ENCODE measurements at regions not wholly inside any gene's neighbourhood (a gene's known extent, or its start where the extent isn't known, plus 50 kb on each side); places are given as distances from the start of the nearest gene placed in this dataset.

DNA sequence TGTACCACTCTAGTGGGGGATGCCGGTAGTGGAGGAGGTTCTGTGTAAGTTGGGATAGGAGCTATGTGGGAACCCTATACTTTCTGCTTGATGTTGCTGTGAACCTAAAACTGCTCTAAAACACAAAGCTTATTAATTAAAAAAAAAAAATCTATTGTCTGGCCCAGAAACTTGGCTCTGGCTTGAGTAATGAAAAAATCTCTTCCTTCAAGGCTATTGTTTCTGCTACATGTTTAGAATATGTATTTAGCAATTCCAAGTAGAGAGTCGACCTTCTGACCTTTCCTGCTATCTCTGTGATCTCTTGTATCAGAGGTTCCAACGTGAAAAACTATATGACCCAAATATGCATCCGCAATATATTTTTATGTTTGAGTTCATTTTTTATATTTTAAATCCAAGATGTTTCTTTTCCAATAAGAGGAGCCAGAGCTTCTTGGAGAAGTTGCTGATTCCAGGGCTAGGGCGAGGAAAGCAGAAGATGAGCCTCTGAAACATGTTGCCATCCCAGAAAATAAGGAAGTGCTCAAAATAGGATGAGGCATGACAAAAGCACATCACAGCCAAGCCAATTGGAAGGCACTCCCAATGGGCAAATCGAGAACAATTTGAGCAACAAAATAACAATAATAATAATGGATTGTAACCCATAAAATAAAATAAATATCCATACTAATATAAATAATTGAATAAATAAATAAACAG, 184.6 kb upstream of the TMEM260 start:
- no peaks in the 10 kb centered on the region for H3K9me3 Mint-ChIP-seq
- no peak overlapping the region for H3K4me3 Mint-ChIP-seq
- no peaks in the 10 kb centered on the region for H3K36me3 Mint-ChIP-seq (ENCODE audit: low read depth)
- no peaks in the 10 kb centered on the region for H3K4me1 Mint-ChIP-seq
- DNase-seq, result no peak
- H3K27me3 Mint-ChIP-seq, result no peaks in the 10 kb centered on the region
- ChIA-PET CTCF (no interaction called here), POLR2A (no interaction called here)
- H3K27ac Mint-ChIP-seq, result no peak overlapping the region

DNA sequence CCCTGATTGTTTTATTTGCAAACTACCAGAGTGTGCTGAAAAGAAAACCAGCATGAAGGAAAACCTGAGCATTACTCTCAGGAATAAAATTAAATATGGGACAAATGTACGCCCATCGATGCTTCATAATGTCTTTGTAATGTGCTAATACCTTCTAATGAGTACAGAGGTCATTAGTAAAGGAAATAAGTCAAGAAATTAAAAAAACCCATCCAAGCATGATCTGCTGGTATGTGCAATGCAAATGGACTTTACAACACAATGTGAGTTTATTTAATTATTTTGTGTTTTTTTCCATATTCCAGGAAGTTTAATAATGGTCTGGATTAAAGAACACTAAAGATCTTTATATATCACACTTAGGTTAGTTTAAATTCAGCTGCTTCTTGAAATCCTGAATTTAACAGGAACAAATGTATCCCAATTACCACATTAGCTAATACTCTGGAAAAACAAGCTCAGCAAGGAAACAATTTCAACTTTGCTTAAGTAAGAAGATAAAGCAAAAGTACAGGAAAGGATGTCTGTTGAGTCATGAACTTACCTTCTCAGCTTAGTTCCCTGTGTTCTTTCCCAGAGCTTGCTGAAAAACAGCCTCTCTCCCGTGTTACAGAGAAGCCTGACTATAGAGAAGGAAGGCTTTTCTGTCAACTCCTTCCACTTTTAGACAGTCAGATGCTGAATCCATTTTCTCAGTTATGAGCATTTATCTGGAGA, 179.3 kb upstream of the TMEM260 start:
- no peak for DNase-seq
- Mint-ChIP-seq H3K4me3 (no peak overlapping the region), H3K27me3 (no peaks in the 10 kb centered on the region), H3K27ac (no peak overlapping the region), H3K36me3 (ENCODE audit: low read depth) (no peaks in the 10 kb centered on the region), H3K9me3 (peaks cover 5% of the 10 kb centered on the region), H3K4me1 (no peaks in the 10 kb centered on the region)
- CTCF ChIA-PET, result no interaction called here
- POLR2A ChIA-PET, result no interaction called here

DNA sequence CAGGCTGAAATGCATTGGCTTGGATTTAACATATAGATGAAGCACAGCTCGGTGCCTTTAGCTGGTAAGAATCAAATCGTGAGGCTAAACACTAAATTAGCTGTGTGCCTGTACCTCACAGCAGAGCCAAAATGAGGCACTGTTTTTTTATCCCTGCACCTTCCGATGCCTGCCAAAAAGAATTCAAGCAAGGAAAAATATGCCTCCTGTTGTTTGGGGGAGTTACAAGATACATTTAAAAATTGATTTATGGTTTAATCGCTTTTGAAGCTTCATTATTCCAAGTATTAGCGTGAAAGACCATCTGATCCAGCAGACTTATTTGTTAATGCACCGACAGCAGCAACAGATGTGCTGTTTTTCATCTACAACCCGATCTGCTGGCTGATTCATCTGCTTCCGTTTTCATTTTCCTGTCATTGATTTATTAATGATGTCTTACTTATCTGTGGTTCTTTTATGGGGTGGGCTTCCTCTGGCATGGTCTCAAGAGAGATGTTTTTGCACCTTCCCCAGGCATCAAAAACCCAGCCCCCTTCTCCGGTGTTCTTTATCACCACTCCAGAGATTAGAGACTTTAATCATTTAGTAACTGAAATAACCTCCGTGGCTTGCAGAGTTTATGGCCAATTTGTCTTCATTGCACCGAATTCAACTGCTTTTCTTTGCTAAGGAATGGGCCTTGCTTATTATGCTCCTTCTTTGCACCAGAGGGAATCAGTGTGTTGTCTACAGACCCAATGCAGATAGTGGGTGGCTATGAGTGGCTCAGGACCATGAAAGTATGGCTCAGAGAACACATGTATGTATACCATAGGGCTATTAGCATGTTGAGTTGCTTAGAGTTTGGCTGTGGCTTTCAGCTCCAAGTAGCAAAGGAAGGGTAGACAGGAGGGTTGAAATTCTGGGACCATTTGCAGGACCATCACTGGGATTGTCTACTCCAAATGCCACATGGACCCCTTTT, 166.8 kb upstream of the TMEM260 start:
- DNase-seq, result no peak
- Mint-ChIP-seq H3K27me3 (peaks cover 15% of the 10 kb centered on the region), H3K4me1 (peaks cover 10% of the 10 kb centered on the region), H3K9me3 (peaks cover 5% of the 10 kb centered on the region), H3K27ac (no peak overlapping the region), H3K36me3 (ENCODE audit: low read depth) (no peaks in the 10 kb centered on the region), H3K4me3 (no peak overlapping the region)
- ChIA-PET CTCF (no interaction called here), POLR2A (no interaction called here)

DNA sequence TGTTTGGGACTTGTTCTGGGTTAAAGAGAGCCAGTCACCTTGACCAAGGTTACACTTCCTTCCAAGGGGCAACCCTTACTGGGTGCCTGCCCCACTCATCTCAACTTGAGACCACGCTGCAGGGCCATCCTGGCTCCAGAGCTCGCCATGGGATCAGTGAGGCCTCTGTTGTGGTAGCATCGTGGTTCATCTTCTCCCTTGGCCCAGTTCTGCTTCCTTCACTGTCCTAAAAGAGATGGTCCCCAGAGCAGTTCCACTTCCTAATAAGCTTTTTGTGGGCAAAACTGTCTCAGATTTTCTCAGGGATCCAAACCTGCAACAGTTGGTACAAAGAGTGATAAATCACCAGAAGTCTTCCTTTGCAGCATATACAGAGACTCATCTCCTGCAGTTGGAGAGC, 165.9 kb upstream of the TMEM260 start:
- no peak for DNase-seq
- H3K4me3 Mint-ChIP-seq, result no peak overlapping the region
- POLR2A ChIA-PET, result no interaction called here
- CTCF ChIA-PET, result no interaction called here
- H3K27me3 Mint-ChIP-seq, result peaks cover 15% of the 10 kb centered on the region
- H3K9me3 Mint-ChIP-seq, result peaks cover 5% of the 10 kb centered on the region
- peaks cover 10% of the 10 kb centered on the region for H3K4me1 Mint-ChIP-seq
- H3K36me3 Mint-ChIP-seq (ENCODE audit: low read depth), result no peaks in the 10 kb centered on the region
- H3K27ac Mint-ChIP-seq, result no peak overlapping the region

DNA sequence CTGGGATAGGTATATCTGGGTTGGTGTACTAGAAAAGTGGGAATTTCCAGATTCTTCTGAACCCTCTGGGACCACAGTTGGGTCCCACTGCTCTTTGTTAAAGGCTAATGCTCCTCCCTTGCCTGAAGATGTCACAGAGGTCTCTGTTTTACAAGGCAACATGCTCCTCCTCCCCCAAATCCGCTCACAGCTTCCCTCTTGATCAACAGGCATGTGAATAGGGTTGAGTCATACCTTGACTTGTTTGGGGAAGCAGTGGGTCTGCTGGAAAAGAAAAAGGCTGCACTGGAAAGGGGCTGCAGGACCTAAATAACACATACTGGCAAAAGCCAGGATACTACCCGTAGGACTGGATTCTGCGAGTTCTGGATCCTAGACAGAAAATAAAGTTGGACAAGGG, 165.4 kb upstream of the TMEM260 start:
- Mint-ChIP-seq H3K9me3 (peaks cover 5% of the 10 kb centered on the region), H3K27me3 (peaks cover 12% of the 10 kb centered on the region), H3K4me1 (peaks cover 10% of the 10 kb centered on the region), H3K27ac (no peak overlapping the region), H3K4me3 (no peak overlapping the region), H3K36me3 (ENCODE audit: low read depth) (no peaks in the 10 kb centered on the region)
- CTCF ChIA-PET, result no interaction called here
- no peak for DNase-seq
- POLR2A ChIA-PET, result no interaction called here

DNA sequence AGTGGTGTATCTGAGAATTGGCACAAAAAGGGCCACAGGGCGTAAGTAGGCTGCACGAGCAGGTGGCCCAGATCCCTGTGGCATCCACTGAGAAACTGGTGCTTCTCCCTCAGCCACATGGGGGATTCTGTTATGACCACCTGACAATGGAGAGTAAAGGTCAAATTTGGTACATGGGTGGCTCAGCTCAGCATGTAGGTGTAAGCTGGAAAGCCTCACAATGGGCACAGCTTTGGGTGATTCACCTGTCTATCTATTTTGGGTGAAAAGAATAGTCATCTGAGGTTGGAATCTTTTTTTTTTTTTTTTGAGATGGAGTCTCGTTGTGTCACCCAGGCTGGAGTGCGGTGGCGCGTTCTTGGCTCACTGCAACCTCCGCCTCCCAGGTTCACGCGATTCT, 163.4 kb upstream of the TMEM260 start:
- peaks cover 10% of the 10 kb centered on the region for H3K4me1 Mint-ChIP-seq
- H3K27me3 Mint-ChIP-seq, result peaks cover 4% of the 10 kb centered on the region
- no peaks in the 10 kb centered on the region for H3K36me3 Mint-ChIP-seq (ENCODE audit: low read depth)
- DNase-seq, result no peak
- POLR2A ChIA-PET, result no interaction called here
- no peak overlapping the region for H3K4me3 Mint-ChIP-seq
- H3K27ac Mint-ChIP-seq, result no peak overlapping the region
- no peaks in the 10 kb centered on the region for H3K9me3 Mint-ChIP-seq
- CTCF ChIA-PET, result interaction anchor here (0.6 kb wide), 1 partner anchor 1058 kb away, joined by 3 read pairs; no protein-coding TSS in a partner anchor

DNA sequence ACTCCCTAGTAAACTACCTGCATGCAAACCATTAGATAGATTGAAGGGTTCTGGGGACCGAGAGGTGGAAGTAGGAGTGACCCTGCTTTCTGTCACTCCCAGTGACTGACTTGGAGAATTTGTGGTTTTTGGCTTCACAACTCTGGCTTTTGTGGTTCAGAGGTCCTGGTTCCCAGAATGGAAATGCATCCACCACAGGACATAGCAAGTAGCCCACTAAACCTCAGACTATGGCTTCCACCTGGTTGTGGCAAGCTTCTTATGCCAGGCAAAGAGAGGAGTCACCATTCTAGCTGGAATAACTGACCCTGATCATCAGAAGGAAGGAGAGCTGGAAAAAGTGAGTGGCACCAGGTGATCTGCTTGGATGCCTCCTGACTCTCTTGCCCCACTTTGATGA, 162.4 kb upstream of the TMEM260 start:
- no peak for DNase-seq
- Mint-ChIP-seq H3K36me3 (ENCODE audit: low read depth) (no peaks in the 10 kb centered on the region), H3K27me3 (no peaks in the 10 kb centered on the region), H3K27ac (no peak overlapping the region), H3K4me1 (peaks cover 9% of the 10 kb centered on the region), H3K4me3 (no peak overlapping the region), H3K9me3 (no peaks in the 10 kb centered on the region)
- ChIA-PET CTCF (no interaction called here), POLR2A (no interaction called here)

DNA sequence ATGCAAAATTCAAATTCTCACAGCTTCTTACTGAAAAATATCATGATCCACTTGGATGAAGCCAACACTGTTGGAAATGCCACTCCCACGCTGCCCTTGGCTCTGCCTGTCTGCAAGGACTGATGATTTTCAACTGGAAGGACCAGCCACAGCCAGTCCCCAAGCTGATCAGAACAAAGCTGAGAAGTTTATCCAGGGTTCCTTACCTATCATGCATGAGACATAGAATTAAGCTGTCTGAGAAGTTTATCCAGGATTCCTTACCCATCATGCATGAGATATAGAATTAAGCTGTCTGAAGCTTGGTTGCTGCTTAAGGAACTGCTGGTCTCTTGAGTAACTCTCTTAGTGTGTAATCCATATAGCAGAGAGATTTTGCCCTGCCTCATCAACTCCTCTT, 159.8 kb upstream of the TMEM260 start:
- Mint-ChIP-seq H3K9me3 (no peaks in the 10 kb centered on the region), H3K27ac (no peak overlapping the region), H3K4me1 (no peaks in the 10 kb centered on the region), H3K4me3 (no peak overlapping the region), H3K27me3 (no peaks in the 10 kb centered on the region), H3K36me3 (ENCODE audit: low read depth) (no peaks in the 10 kb centered on the region)
- POLR2A ChIA-PET, result no interaction called here
- DNase-seq, result no peak
- CTCF ChIA-PET, result interaction anchor here (1.7 kb wide), 1 partner anchor 10 kb away, joined by 5 read pairs; no protein-coding TSS in a partner anchor

DNA sequence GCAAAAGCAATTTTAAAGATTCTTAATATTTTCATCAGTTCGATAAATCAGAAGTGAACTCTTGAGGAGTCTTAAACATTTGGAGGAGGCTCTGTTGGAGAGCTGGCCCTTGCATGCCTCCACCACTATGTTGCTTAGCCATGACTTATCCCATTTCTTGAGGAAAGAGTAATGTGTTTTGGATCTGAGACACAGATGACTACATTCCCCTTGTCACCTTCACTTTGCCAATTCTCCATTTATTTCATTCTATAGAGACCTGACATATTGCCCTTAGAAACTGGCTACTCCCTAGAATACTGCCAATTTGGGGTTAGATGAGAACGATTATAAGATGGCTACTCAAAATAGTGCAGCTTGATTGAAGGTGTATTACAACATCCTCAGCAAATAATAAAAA, 157.4 kb upstream of the TMEM260 start:
- Mint-ChIP-seq H3K36me3 (ENCODE audit: low read depth) (no peaks in the 10 kb centered on the region), H3K9me3 (no peaks in the 10 kb centered on the region), H3K27me3 (no peaks in the 10 kb centered on the region), H3K27ac (no peak overlapping the region), H3K4me3 (no peak overlapping the region), H3K4me1 (no peaks in the 10 kb centered on the region)
- DNase-seq, result no peak
- ChIA-PET POLR2A (no interaction called here), CTCF (interaction anchor here (0.6 to 1.0 kb wide), 3 partner anchors 42 to 691 kb away, joined by 3 read pairs; no protein-coding TSS in a partner anchor)

DNA sequence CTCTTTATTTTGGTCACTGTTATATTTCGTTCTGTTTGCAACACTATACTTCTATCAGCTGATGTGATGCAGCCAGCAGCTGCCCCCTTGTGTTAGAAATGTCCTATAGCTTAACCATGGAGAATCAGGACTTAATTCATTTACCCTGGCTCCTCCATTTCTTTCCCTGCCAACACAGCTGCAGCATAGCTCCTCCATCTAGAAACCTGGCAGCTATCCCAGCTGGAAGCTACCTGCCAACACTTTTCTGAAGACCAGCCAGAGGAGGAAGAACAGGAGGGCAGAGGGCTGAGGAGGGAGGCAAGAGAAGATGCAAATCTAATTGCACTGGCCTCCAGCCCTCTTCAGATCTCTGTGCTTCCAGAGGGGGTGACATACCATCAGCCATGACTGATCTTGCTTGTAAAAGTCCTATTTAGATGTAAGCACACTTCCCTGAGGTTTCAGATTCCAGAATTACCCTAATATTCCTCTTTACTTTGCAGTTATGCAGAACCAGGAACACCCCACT, 156.8 kb upstream of the TMEM260 start:
- Mint-ChIP-seq H3K4me3 (no peak overlapping the region), H3K27ac (no peak overlapping the region), H3K27me3 (no peaks in the 10 kb centered on the region), H3K9me3 (no peaks in the 10 kb centered on the region), H3K4me1 (no peaks in the 10 kb centered on the region), H3K36me3 (ENCODE audit: low read depth) (no peaks in the 10 kb centered on the region)
- peak; percentile 19 for DNase-seq
- ChIA-PET CTCF (interaction anchor here (0.6 to 1.0 kb wide), 3 partner anchors 42 to 692 kb away, joined by 3 read pairs; no protein-coding TSS in a partner anchor), POLR2A (no interaction called here)

DNA sequence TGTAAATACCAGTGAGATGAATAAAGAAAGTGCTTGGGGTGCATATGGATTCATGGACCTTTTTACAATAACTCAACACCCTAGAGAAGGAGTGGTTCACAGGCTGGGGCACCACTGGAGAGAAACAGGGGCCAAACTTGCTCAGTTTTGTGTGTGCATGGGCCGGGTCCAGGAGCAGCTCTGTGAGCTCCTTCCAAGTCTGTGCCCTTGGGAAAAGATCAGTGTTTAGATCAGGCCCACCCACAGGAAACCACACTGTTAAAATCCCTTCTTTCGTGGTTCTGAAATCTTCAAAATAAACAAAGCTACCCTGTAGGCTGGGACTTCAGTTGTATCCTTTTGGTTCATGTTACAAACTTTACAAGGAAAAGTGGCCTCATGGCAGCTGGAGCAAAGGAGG, 156.1 kb upstream of the TMEM260 start:
- DNase-seq, result no peak
- Mint-ChIP-seq H3K4me1 (no peaks in the 10 kb centered on the region), H3K27ac (no peak overlapping the region), H3K27me3 (no peaks in the 10 kb centered on the region), H3K9me3 (no peaks in the 10 kb centered on the region), H3K4me3 (no peak overlapping the region), H3K36me3 (ENCODE audit: low read depth) (no peaks in the 10 kb centered on the region)
- POLR2A ChIA-PET, result no interaction called here
- CTCF ChIA-PET, result no interaction called here

DNA sequence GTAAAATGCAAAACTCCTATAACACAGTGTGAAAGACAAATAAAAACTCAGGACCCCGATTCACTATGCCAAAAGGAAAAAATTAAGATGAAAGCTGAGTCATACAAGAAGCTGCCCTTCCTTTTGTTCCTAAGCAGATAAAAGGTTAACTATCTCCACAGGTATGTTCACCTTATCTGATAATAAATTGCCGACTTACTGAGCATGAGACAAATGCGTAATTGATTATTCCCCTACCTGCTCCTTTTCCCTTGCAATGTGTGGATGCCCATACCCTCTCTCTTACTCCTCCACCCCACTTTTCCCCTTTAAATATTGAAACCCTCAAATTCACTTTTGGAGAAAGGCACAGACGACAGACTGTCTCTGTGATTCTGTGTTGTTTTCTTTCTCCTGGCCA, 148.6 kb upstream of the TMEM260 start:
- Mint-ChIP-seq H3K9me3 (no peaks in the 10 kb centered on the region), H3K27ac (no peak overlapping the region), H3K36me3 (ENCODE audit: low read depth) (no peaks in the 10 kb centered on the region), H3K4me1 (no peaks in the 10 kb centered on the region), H3K27me3 (peaks cover 14% of the 10 kb centered on the region), H3K4me3 (no peak overlapping the region)
- no peak for DNase-seq
- POLR2A ChIA-PET, result no interaction called here
- CTCF ChIA-PET, result no interaction called here

DNA sequence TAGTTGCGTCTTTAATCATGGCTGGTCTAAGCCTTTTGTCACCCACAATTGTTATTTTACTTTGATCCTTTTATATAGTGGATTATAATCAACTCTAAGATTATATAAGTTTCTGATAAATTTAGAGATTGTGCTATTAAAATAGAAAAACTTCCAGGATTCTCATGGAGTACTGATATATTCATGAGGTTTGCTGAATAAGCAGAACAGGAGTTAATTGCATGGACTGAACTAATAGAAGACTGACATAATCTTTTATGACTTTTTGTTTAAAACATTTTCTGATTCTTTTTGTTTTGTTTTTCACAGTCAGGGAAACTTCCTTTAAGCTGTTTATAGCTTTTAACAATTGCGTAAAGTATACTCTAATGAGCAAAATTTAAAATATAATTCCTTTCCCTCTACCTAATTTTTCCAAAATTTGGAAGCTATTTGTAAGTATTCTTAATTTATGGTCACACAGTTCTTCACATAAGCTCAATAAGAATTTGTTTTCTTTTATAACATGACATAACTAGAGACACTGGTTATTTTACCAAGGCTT, 129.9 kb upstream of the TMEM260 start:
- Mint-ChIP-seq H3K27ac (no peak overlapping the region), H3K36me3 (ENCODE audit: low read depth) (no peaks in the 10 kb centered on the region), H3K4me3 (no peak overlapping the region), H3K27me3 (peaks cover 6% of the 10 kb centered on the region), H3K9me3 (no peaks in the 10 kb centered on the region), H3K4me1 (no peaks in the 10 kb centered on the region)
- ChIA-PET CTCF (interaction anchor here (0.5 kb wide), 1 partner anchor 13 kb away, joined by 3 read pairs; no protein-coding TSS in a partner anchor), POLR2A (no interaction called here)
- DNase-seq, result no peak
